ENCODE measurements at regions not wholly inside any gene's neighbourhood (a gene's known extent, or its start where the extent isn't known, plus 50 kb on each side); places are given as distances from the start of the nearest gene placed in this dataset.
"Not testable (repeated sequence)": the region's sequence is repeated elsewhere in the genome, so short reads cannot be mapped to it uniquely, and the experiment has no call there.

- DNase-seq, result no peak
These were observed 52.6 kb upstream of the ICA1 start for GRCh38 chr7:8314566-8314965.

GRCh38 chr7:8319115-8319514, 57.1 kb upstream of the ICA1 start:
- DNase-seq, result no peak

- no peak for DNase-seq
These were observed 58.2 kb upstream of the ICA1 start for GRCh38 chr7:8320174-8320573.

- no peak for DNase-seq
These were observed 59.3 kb upstream of the ICA1 start for GRCh38 chr7:8321312-8321711.

GRCh38 chr7:8322667-8323066, 60.7 kb upstream of the ICA1 start:
- no peak for DNase-seq

- no peak for DNase-seq
These were observed 63.1 kb upstream of the ICA1 start for GRCh38 chr7:8325067-8325466.

- no peak for DNase-seq
These were observed 65.2 kb upstream of the ICA1 start for GRCh38 chr7:8327199-8327598.

- no peak for DNase-seq
These were observed 76.2 kb upstream of the ICA1 start for GRCh38 chr7:8338206-8338605.

GRCh38 chr7:8343556-8343955, 81.6 kb upstream of the ICA1 start:
- DNase-seq, result peak; percentile 88

- not testable (repeated sequence) for DNase-seq
These were observed 85.4 kb upstream of the ICA1 start for GRCh38 chr7:8347395-8347794.

GRCh38 chr7:8351654-8352053, 81.8 kb upstream of the NXPH1 start:
- DNase-seq, result not testable (repeated sequence)

GRCh38 chr7:8353991-8354390, 79.4 kb upstream of the NXPH1 start:
- no peak for DNase-seq

GRCh38 chr7:8354503-8354902, 78.9 kb upstream of the NXPH1 start:
- no peak for DNase-seq

- no peak for DNase-seq
These were observed 77.3 kb upstream of the NXPH1 start for GRCh38 chr7:8356071-8356470.

GRCh38 chr7:8357536-8357935, 75.9 kb upstream of the NXPH1 start:
- peak; percentile 32 for DNase-seq

GRCh38 chr7:8360564-8361153, 72.8 kb upstream of the NXPH1 start:
- no peak for DNase-seq

- no peak for DNase-seq
These were observed 70.6 kb upstream of the NXPH1 start for GRCh38 chr7:8362723-8363369.

- DNase-seq, result no peak
These were observed 69.9 kb upstream of the NXPH1 start for GRCh38 chr7:8363407-8364015.

GRCh38 chr7:8365499-8366110, 67.8 kb upstream of the NXPH1 start:
- peak; percentile 75 for DNase-seq

- not testable (repeated sequence) for DNase-seq
These were observed 65.4 kb upstream of the NXPH1 start for GRCh38 chr7:8368007-8368406.

- no peak for DNase-seq
These were observed 61.7 kb upstream of the NXPH1 start for GRCh38 chr7:8371742-8372141.

- no peak for DNase-seq
These were observed 59.6 kb upstream of the NXPH1 start for GRCh38 chr7:8373851-8374250.

GRCh38 chr7:8378349-8379019, 54.9 kb upstream of the NXPH1 start:
- DNase-seq, result peak; percentile 60

GRCh38 chr7:8379264-8379663, 54.1 kb upstream of the NXPH1 start:
- peak; percentile 99 for DNase-seq
